Astrocyte (in vitro differentiated cells and primary cell): ENCODE measurements at regions not wholly inside any gene's neighbourhood (a gene's known extent, or its start where the extent isn't known, plus 50 kb on each side); places are given as distances from the start of the nearest gene placed in this dataset.
"Not testable (repeated sequence)": the region's sequence is repeated elsewhere in the genome, so short reads cannot be mapped to it uniquely, and the experiment has no call there.

Experiments
- EZH2 ChIP-seq: IDR thresholded peaks from 2 replicates; pipeline ENCODE4 v1.6.1; 2012; ENCODE audit warnings: mild to moderate bottlenecking, low read length, inconsistent platforms; ENCODE audit not compliant: insufficient read depth
- TF ChIP-seq, protein P1 (sequence below): IDR thresholded peaks from 2 replicates; pipeline ENCODE4 v1.5.1; 2011; ENCODE audit warnings: low read depth, mild to moderate bottlenecking, inconsistent platforms, low read length, moderate library complexity; ENCODE audit not compliant: insufficient read depth

- TF ChIP-seq, protein P1, sequence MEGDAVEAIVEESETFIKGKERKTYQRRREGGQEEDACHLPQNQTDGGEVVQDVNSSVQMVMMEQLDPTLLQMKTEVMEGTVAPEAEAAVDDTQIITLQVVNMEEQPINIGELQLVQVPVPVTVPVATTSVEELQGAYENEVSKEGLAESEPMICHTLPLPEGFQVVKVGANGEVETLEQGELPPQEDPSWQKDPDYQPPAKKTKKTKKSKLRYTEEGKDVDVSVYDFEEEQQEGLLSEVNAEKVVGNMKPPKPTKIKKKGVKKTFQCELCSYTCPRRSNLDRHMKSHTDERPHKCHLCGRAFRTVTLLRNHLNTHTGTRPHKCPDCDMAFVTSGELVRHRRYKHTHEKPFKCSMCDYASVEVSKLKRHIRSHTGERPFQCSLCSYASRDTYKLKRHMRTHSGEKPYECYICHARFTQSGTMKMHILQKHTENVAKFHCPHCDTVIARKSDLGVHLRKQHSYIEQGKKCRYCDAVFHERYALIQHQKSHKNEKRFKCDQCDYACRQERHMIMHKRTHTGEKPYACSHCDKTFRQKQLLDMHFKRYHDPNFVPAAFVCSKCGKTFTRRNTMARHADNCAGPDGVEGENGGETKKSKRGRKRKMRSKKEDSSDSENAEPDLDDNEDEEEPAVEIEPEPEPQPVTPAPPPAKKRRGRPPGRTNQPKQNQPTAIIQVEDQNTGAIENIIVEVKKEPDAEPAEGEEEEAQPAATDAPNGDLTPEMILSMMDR = not testable (repeated sequence)
- not testable (repeated sequence) for TF ChIP-seq EZH2
Observed at GRCh38 chr1:148687376-148687775, 61.2 kb upstream of the NUDT4B start.
